GM12878 (cell line): ENCODE measurements at regions not wholly inside any gene's neighbourhood (a gene's known extent, or its start where the extent isn't known, plus 50 kb on each side); places are given as distances from the start of the nearest gene placed in this dataset.

Experiments used
- ATAC-seq: fragments of 200-7000 bp; cut with Tn5 transposase; 3 replicates; pipeline ENCODE4 v1.9.1; 2020; ENCODE audit warnings: mild to moderate bottlenecking, moderate library complexity
- BruUV-seq: library from RNA; stranded (reverse); fragments of 400-500 nt; replicated peaks from 2 replicates; lab custom pipeline; 2021; lab: Mats Ljungman, UMichigan
- CTCF ChIA-PET: fragments of 300-600 bp; sonication (Branson Sonifier 250); formaldehyde crosslinking; extraction: SDS; loops from one replicate; lab custom pipeline; 2021; ENCODE audit warnings: inconsistent platforms; lab: Yijun Ruan, JAX
- POLR2A ChIA-PET: fragments of 350-600 bp; formaldehyde crosslinking; extraction: SDS; loops from one replicate; lab custom pipeline; 2021; ENCODE audit warnings: inconsistent platforms; lab: Charles Lee
- RAD21 ChIA-PET: fragments of 300-600 bp; sonication (Branson Sonifier 250); formaldehyde crosslinking; loops from one replicate; lab custom pipeline; 2023; ENCODE audit warnings: antibody characterized with exemption; ENCODE audit not compliant: unreplicated experiment; lab: Charles Lee
- SMC1A ChIA-PET: fragments of 300-600 bp; sonication (Branson Sonifier 250); formaldehyde crosslinking; loops from one replicate; lab custom pipeline; 2023; ENCODE audit not compliant: unreplicated experiment, uncharacterized antibody; lab: Charles Lee
- DNase-seq: peaks from one replicate; pipeline ENCODE4 v3.0.0-alpha.2; 2011; ENCODE audit warnings: low read depth, low spot score
- FAIRE-seq: peaks from 3 replicates; lab custom pipeline; 2011; peaks lifted over from hg19 to GRCh38; lab: Jason Lieb, UNC
- H2AFZ ChIP-seq: 2 replicates; pipeline ENCODE4 v1.6.0; 2011; ENCODE audit warnings: low read depth, low read length, control low read depth; ENCODE audit not compliant: control insufficient read depth
- H3K27ac ChIP-seq: 2 replicates; pipeline ENCODE4 v1.5.1; 2011; ENCODE audit warnings: control low read depth; ENCODE audit not compliant: control insufficient read depth, insufficient read depth
- H3K27me3 ChIP-seq, 2 experiments: replicated peaks in 1 of 2; 2 replicates each; pipeline versions ENCODE4 v1.6.0 to v1.6.1; 2011; ENCODE audit warnings: low read length in 1 of 2; ENCODE audit not compliant: control insufficient read depth in 2 of 2, insufficient read depth in 2 of 2
- H3K36me3 ChIP-seq, 2 experiments: 2 replicates each; pipeline ENCODE4 v1.5.1; 2011; ENCODE audit warnings: low read length in 1 of 2; ENCODE audit not compliant: control insufficient read depth in 2 of 2, insufficient read depth in 2 of 2
- H3K4me1 ChIP-seq: 2 replicates; pipeline ENCODE4 v1.6.1; 2011; ENCODE audit warnings: mild to moderate bottlenecking, low read length, moderate library complexity, mixed read lengths; ENCODE audit not compliant: control insufficient read depth, insufficient read depth
- H3K4me2 ChIP-seq: 2 replicates; pipeline ENCODE4 v1.6.0; 2011; ENCODE audit warnings: control low read depth; ENCODE audit not compliant: control insufficient read depth, insufficient read depth
- H3K4me3 ChIP-seq: fragments of 200-600 bp; sonication (generic); 2 replicates; pipeline ENCODE4 v1.5.1; 2016
- H3K79me2 ChIP-seq: 2 replicates; pipeline ENCODE4 v1.6.0; 2011; ENCODE audit warnings: low read length; ENCODE audit not compliant: control insufficient read depth, insufficient read depth
- H3K9ac ChIP-seq: 2 replicates; pipeline ENCODE4 v1.8.0; 2011; ENCODE audit warnings: low read length, control low read depth, mixed read lengths; ENCODE audit not compliant: control insufficient read depth, insufficient read depth
- H3K9me3 ChIP-seq: replicated peaks from 3 replicates; pipeline ENCODE4 v1.5.1; 2011; ENCODE audit warnings: mild to moderate bottlenecking, low read length; ENCODE audit not compliant: control insufficient read depth, insufficient read depth
- H4K20me1 ChIP-seq: 2 replicates; pipeline ENCODE4 v1.6.0; 2011; ENCODE audit not compliant: control insufficient read depth, insufficient read depth
- ATF7 ChIP-seq: fragments of 450-650 bp; IDR thresholded peaks from 2 replicates; pipeline ENCODE4 v1.6.1; 2016; ENCODE audit warnings: low read depth, mild to moderate bottlenecking
- BRCA1 ChIP-seq: IDR thresholded peaks from 2 replicates; pipeline ENCODE4 v1.6.1; 2011; ENCODE audit warnings: low read depth, low read length, improper control_type of control experiment
- DPF2 ChIP-seq: fragments of 450-650 bp; IDR thresholded peaks from 2 replicates; pipeline ENCODE4 v1.6.1; 2017; ENCODE audit warnings: mild to moderate bottlenecking
- E4F1 ChIP-seq: fragments of 450-650 bp; IDR thresholded peaks from 2 replicates; pipeline ENCODE4 v1.6.1; 2018; ENCODE audit warnings: borderline replicate concordance, mild to moderate bottlenecking; ENCODE audit not compliant: partially characterized antibody
- ESRRA ChIP-seq: IDR thresholded peaks from 2 replicates; pipeline ENCODE4 v1.6.1; 2012; ENCODE audit warnings: mild to moderate bottlenecking, low read length, improper control_type of control experiment
- HDAC6 ChIP-seq: fragments of 200-600 bp; sonication (generic); IDR thresholded peaks from one replicate; pipeline ENCODE4 v1.8.0; 2017; ENCODE audit warnings: antibody characterized with exemption; ENCODE audit not compliant: unreplicated experiment
- IRF4 ChIP-seq: IDR thresholded peaks from 2 replicates; pipeline ENCODE4 v1.6.1; 2011; ENCODE audit warnings: low read depth, low read length
- KAT2A ChIP-seq: conservative IDR thresholded peaks from 2 replicates; pipeline ENCODE4 v1.6.1; 2011; ENCODE audit warnings: low read depth, low read length; ENCODE audit not compliant: control insufficient read depth
- MEF2A ChIP-seq: IDR thresholded peaks from 2 replicates; pipeline ENCODE4 v1.6.1; 2011; ENCODE audit warnings: low read depth, mild to moderate bottlenecking, low read length, moderate library complexity; ENCODE audit not compliant: insufficient read depth
- MXI1 ChIP-seq: fragments of 150-350 bp; IDR thresholded peaks from 2 replicates; pipeline ENCODE4 v1.6.1; 2011; ENCODE audit warnings: low read depth, mild to moderate bottlenecking, inconsistent platforms, low read length, improper control_type of control experiment
- NFXL1 ChIP-seq: fragments of 450-650 bp; IDR thresholded peaks from 2 replicates; pipeline ENCODE4 v1.6.1; 2017; ENCODE audit warnings: antibody characterized with exemption, mild to moderate bottlenecking, borderline replicate concordance
- NFYB ChIP-seq: IDR thresholded peaks from 2 replicates; pipeline ENCODE4 v1.6.1; 2011; ENCODE audit warnings: low read depth, mild to moderate bottlenecking, low read length, improper control_type of control experiment, moderate library complexity; ENCODE audit not compliant: insufficient read depth
- NR2C2 ChIP-seq: IDR thresholded peaks from 2 replicates; pipeline ENCODE4 v1.6.1; 2011; ENCODE audit warnings: borderline replicate concordance, low read depth; ENCODE audit not compliant: control insufficient read depth, insufficient read length
- TCF3 ChIP-seq: IDR thresholded peaks from 2 replicates; pipeline ENCODE4 v1.6.1; 2012; ENCODE audit warnings: low read depth, mild to moderate bottlenecking, low read length, borderline replicate concordance; ENCODE audit not compliant: insufficient read depth
- WGBS: methylation state at CpG from one replicate; pipeline ENCODE4 v1.1.6; 2016; ENCODE audit warnings: low lambda C conversion rate; ENCODE audit not compliant: insufficient replicate concordance, insufficient coverage; ENCODE audit errors: missing lambda C conversion rate; 5-methylcytosine and 5-hydroxymethylcytosine counted together
- in situ Hi-C: fragments of 300-500 bp; cut with MboI; formaldehyde crosslinking; loops from 9 replicates; pipeline ENCODE4 v1.14.3; 2018; ENCODE audit warnings: mixed read lengths
- intact Hi-C: fragments of 100-400 bp; cut with micrococcal nuclease; formaldehyde crosslinking; loops from one replicate; pipeline ENCODE4 v1.14.2; 2022; ENCODE audit not compliant: unreplicated experiment
- TF ChIP-seq, protein P1 (sequence below): IDR thresholded peaks from 2 replicates; pipeline ENCODE4 v1.6.1; 2011; ENCODE audit warnings: mild to moderate bottlenecking, low read depth, low read length, moderate library complexity; ENCODE audit not compliant: insufficient replicate concordance

DNA sequence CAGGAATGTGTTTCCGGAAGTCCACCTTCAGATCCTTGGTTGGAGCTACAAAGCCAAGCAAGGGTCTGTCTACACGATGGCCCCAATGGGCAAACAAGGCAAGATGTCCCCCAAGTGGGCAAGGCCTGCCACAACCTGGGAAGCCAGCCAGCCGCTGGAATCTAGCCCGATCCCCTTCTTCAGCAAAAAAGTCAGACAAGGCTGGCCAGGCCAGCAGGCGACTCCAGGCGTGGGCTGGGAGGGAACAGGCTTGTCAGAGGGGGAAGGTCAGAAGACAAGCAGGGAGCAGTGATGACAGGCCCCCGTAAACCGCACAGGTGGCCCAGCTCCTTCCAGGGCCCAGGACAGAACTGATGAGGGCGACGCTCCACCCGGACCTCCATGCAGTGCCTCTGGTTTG, 69.7 kb upstream of the WASF3 start:
- 35% methylated on average over 11 of the region's 11 CpGs for WGBS
- ChIA-PET POLR2A (no interaction called here), CTCF (interaction anchor here (2.1 kb wide), 1 partner anchor 211 kb away, joined by 5 read pairs; no protein-coding TSS in a partner anchor), RAD21 (no interaction called here), SMC1A (no interaction called here)
- in situ Hi-C loops, result no loop called here
- no peak overlapping the region for H3K27ac ChIP-seq
- H3K9ac ChIP-seq, result no peak overlapping the region
- no peak overlapping the region for H3K4me3 ChIP-seq
- TF ChIP-seq MXI1 (no peak), ATF7 (no peak), DPF2 (no peak), TCF3 (no peak), IRF4 (no peak), ESRRA (no peak), BRCA1 (no peak), NFYB (no peak), NR2C2 (no peak), MEF2A (no peak), KAT2A (no peak), NFXL1 (no peak), E4F1 (no peak), HDAC6 (no peak)
- TF ChIP-seq, protein P1, sequence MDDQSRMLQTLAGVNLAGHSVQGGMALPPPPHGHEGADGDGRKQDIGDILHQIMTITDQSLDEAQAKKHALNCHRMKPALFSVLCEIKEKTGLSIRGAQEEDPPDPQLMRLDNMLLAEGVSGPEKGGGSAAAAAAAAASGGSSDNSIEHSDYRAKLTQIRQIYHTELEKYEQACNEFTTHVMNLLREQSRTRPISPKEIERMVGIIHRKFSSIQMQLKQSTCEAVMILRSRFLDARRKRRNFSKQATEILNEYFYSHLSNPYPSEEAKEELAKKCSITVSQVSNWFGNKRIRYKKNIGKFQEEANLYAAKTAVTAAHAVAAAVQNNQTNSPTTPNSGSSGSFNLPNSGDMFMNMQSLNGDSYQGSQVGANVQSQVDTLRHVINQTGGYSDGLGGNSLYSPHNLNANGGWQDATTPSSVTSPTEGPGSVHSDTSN, result no peak
- H4K20me1 ChIP-seq, result no peaks in the 10 kb centered on the region
- no peaks in the 10 kb centered on the region for H3K4me1 ChIP-seq
- H3K79me2 ChIP-seq, result no peaks in the 10 kb centered on the region
- H3K9me3 ChIP-seq, result no peaks in the 10 kb centered on the region
- BruUV-seq, result no TSS peak
- FAIRE-seq (no peak), ATAC-seq (no peak), DNase-seq (no peak)
- intact Hi-C loops, result no loop called here
- H2AFZ ChIP-seq, result no peak overlapping the region
- no peaks in the 10 kb centered on the region; a peak in 1 of 4 replicates for H3K27me3 ChIP-seq
- no peak overlapping the region for H3K4me2 ChIP-seq
- no peaks in the 10 kb centered on the region for H3K36me3 ChIP-seq
